Brain microvascular endothelial cell (primary cell): ENCODE measurements at regions not wholly inside any gene's neighbourhood (a gene's known extent, or its start where the extent isn't known, plus 50 kb on each side); places are given as distances from the start of the nearest gene placed in this dataset.

ENCODE experiments used
- DNase-seq: peaks from one replicate; pipeline ENCODE4 v3.0.0-alpha.2; 2020
- H3K27ac ChIP-seq: fragments of 250-450 bp; sonication (Bioruptor Pico); 2 replicates; pipeline ENCODE4 v1.5.1; 2020; ENCODE audit warnings: mild to moderate bottlenecking, moderate library complexity
- H3K27me3 ChIP-seq: fragments of 250-450 bp; sonication (Bioruptor Pico); replicated peaks from 2 replicates; pipeline ENCODE4 v1.5.1; 2020; ENCODE audit warnings: mild to moderate bottlenecking
- H3K36me3 ChIP-seq: fragments of 250-450 bp; sonication (Bioruptor Pico); replicated peaks from 2 replicates; pipeline ENCODE4 v1.5.1; 2020; ENCODE audit warnings: mild to moderate bottlenecking
- H3K4me3 ChIP-seq: 2 replicates; pipeline ENCODE4 v1.5.1; 2011; ENCODE audit warnings: low read depth, mild to moderate bottlenecking, control low read depth, low read length, moderate library complexity
- CTCF ChIP-seq: IDR thresholded peaks from 2 replicates; pipeline ENCODE4 v1.5.1; 2011; ENCODE audit warnings: low read depth, mild to moderate bottlenecking, moderate library complexity, low read length, control low read depth, inconsistent platforms; ENCODE audit errors: missing control alignments
- in situ Hi-C: cut with HindIII; loops from 2 replicates; pipeline ENCODE4 v1.10.0; 2017; ENCODE audit warnings: low sequenced_read_pairs, low pct_ligation_motif_present

DNA sequence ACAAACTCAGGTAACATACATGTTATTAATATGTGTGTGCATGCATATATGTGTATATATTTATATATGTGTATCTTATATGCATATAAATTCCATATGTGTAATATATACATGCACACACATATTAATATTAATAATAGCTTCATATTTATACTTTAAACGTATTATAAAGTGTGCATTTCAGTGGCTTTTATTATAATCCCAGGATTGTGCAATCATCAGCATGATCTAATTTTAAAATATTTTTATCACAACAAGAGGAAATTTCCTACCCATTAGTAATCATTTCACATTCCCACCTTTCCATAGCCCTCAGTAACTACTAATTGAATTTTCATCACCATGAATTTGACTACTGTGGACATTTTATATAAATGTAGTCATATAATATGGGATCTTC, 2211.9 kb upstream of the TENM3 start:
- H3K4me3 ChIP-seq: no peak overlapping the region
- no peaks in the 10 kb centered on the region for H3K27me3 ChIP-seq
- TF ChIP-seq CTCF: no peak
- no peaks in the 10 kb centered on the region for H3K36me3 ChIP-seq
- DNase-seq: no peak
- no peak overlapping the region for H3K27ac ChIP-seq
- in situ Hi-C loops: no loop called here

DNA sequence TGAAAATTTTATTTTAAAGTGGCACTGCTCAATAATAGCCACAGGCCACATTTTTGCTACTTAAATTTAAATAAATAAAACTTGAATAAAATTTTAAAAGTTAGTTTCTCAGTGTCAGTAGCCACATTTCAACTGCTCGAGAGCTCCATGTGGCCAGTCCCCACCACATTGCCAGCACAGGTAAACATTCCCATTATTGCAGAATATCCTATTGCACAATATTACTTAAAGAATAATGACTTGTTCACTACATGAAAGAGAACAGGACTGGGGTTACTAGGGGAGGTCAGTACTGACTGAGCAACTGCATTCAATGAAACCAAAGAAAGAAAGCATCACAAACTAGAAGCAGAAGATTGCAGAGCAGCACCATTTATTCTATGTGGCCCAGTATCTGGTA, 2201.6 kb upstream of the TENM3 start:
- Histone ChIP-seq H3K36me3 (no peaks in the 10 kb centered on the region), H3K27me3 (no peaks in the 10 kb centered on the region), H3K27ac (no peak overlapping the region), H3K4me3 (no peak overlapping the region)
- DNase-seq: no peak
- TF ChIP-seq CTCF: no peak
- in situ Hi-C loops: no loop called here

DNA sequence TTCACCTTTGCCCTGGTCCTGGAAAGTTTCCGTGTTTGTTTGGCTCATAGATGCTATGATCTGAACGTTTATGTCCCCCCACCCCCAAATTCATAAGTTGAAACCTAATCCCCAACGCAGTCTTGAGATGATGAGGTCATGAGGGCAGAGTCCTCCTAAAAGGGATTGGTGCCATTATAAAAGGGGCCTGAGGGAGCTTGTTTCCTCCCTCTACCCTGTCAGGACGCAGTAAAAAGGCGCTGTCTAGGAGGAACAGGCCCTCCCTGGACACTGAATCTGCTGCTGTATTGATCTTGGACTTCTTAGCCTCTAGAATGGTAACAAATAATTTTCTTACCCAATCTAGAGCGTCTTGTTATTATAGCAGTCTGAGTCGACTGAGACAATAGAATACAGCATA, 2190.6 kb upstream of the TENM3 start:
- in situ Hi-C loops: no loop called here
- H3K27ac ChIP-seq: no peak overlapping the region

GRCh38 chr4:180054291-180054690, 2188.9 kb upstream of the TENM3 start:
- Histone ChIP-seq H3K36me3 (no peaks in the 10 kb centered on the region), H3K27me3 (peaks cover 9% of the 10 kb centered on the region), H3K4me3 (no peak overlapping the region), H3K27ac (no peak overlapping the region)
- no peak for DNase-seq
- no peak for TF ChIP-seq CTCF
- in situ Hi-C loops: no loop called here

More for the DNA sequence above, 2190.6 kb upstream of the TENM3 start:
- no peak for DNase-seq
- H3K4me3 ChIP-seq: no peak overlapping the region
- H3K27me3 ChIP-seq: no peaks in the 10 kb centered on the region
- no peak for TF ChIP-seq CTCF
- no peaks in the 10 kb centered on the region for H3K36me3 ChIP-seq

DNA sequence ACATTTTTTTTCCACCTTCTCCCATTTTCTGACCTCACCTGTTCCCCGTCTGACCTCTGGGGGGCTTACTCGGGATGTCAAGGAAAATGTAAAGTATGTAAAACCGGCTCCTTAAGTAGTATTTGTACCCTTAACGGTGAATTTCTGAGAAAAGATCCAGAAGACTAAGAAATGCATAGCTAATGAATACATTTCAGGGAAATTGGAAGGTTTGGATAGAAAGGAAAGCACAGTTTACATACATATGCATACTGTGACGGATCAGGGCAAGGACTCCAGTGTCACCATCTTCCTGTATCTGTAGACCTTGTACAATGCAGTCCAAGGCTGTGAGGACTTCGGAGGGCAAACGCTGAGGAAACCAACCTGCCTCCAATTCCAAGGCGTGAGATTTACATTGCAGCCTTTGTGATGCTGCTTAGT, 2185.9 kb upstream of the TENM3 start:
- peak overlapping the region; percentile 66 for H3K4me3 ChIP-seq
- TF ChIP-seq CTCF: peak; percentile 22
- DNase-seq: no peak
- H3K27ac ChIP-seq: no peak overlapping the region
- H3K27me3 ChIP-seq: peaks cover 18% of the 10 kb centered on the region
- in situ Hi-C loops: no loop called here
- no peaks in the 10 kb centered on the region for H3K36me3 ChIP-seq

DNA sequence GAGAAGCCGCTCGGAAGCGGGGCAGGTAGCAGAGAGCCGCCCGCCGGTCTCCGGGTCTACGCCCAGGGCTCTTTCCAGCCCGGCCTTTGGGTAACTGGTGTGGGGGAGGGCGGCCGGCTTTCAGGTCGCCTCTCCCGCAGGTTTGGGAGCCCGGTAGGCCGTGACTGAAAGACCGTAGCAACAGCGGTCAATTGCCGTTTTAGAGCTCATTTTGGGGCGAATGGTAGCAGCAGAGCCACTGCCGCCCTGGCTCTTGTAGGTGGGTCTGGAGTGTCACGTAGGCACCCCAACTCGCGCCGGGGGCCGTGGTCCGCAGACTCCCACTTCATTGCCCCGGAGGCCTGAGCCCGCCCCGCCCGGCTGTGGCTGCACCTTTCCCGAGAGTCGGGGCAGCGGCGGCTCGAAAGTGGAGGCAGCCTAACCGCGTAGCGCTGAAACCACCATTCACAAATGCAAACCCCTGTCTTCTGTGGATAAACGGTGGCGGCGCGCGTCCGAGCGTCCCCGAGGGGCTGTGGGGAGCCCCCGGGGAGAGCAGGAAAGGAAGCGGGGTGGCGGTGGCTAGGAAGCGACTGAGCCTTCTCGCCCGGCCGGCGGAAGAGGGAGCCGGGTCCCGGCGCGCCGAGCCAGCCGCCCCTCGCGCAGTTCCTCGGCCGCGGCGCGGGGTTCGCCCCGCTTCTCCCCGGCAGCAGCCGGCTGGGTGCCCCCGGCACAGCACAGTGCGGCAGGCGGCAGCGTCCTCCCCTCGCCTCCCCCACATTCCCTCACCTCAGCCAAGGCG, 2185.1 kb upstream of the TENM3 start:
- no peak for TF ChIP-seq CTCF
- H3K36me3 ChIP-seq: no peaks in the 10 kb centered on the region
- no peak overlapping the region for H3K27ac ChIP-seq
- H3K27me3 ChIP-seq: peaks cover 18% of the 10 kb centered on the region
- peak overlapping the region; percentile 66 for H3K4me3 ChIP-seq
- no peak for DNase-seq
- in situ Hi-C loops: no loop called here
